GM18867 (cell line): ENCODE measurements at regions not wholly inside any gene's neighbourhood (a gene's known extent, or its start where the extent isn't known, plus 50 kb on each side); places are given as distances from the start of the nearest gene placed in this dataset.

ENCODE experiments used
- ATAC-seq: cut with Tn5 transposase; IDR thresholded peaks from one replicate; pipeline ENCODE4 v1.9.1; 2021; ENCODE audit warnings: mild to moderate bottlenecking, moderate library complexity; ENCODE audit not compliant: unreplicated experiment

GRCh38 chr13:50191004-50191403 is 175.8 kb downstream of the KCNRG start:
- ATAC-seq = no peak

GRCh38 chr13:50192272-50192813 is 177.1 kb downstream of the KCNRG start:
- no peak for ATAC-seq

GRCh38 chr13:50195045-50195444 is 179.8 kb downstream of the KCNRG start:
- no peak for ATAC-seq

GRCh38 chr13:50196118-50196517 is 180.9 kb downstream of the KCNRG start:
- no peak for ATAC-seq

- ATAC-seq = no peak
Observed at GRCh38 chr13:50197705-50198104, 182.5 kb downstream of the KCNRG start.

GRCh38 chr13:50198508-50198907 is 183.3 kb downstream of the KCNRG start:
- ATAC-seq = no peak

GRCh38 chr13:50200569-50200968 is 185.3 kb downstream of the KCNRG start:
- ATAC-seq = no peak

GRCh38 chr13:50200988-50201387 is 185.7 kb downstream of the KCNRG start:
- ATAC-seq = no peak

GRCh38 chr13:50202485-50202884 is 187.2 kb downstream of the KCNRG start:
- no peak for ATAC-seq

GRCh38 chr13:50203256-50203941 is 188.2 kb downstream of the KCNRG start:
- no peak for ATAC-seq

GRCh38 chr13:50205581-50205980 is 190.3 kb downstream of the KCNRG start:
- ATAC-seq = no peak

- ATAC-seq = no peak
Observed at GRCh38 chr13:50208826-50209335, 193.6 kb downstream of the KCNRG start.

- ATAC-seq = no peak
Observed at GRCh38 chr13:50209631-50210030, 194.4 kb downstream of the KCNRG start.

- no peak for ATAC-seq
Observed at GRCh38 chr13:50213526-50213925, 198.3 kb downstream of the KCNRG start.

GRCh38 chr13:50214514-50214913 is 199.3 kb downstream of the KCNRG start:
- no peak for ATAC-seq

GRCh38 chr13:50215399-50215798 is 200.2 kb downstream of the KCNRG start:
- ATAC-seq = no peak

GRCh38 chr13:50219743-50220142 is 204.5 kb downstream of the KCNRG start:
- no peak for ATAC-seq

GRCh38 chr13:50220938-50221337 is 205.7 kb downstream of the KCNRG start:
- no peak for ATAC-seq

GRCh38 chr13:50222569-50223332 is 207.5 kb downstream of the KCNRG start:
- peak; percentile 37 for ATAC-seq

- peak; percentile 67 for ATAC-seq
Observed at GRCh38 chr13:50224534-50224933, 209.3 kb downstream of the KCNRG start.

GRCh38 chr13:50225193-50226155 is 210.2 kb downstream of the KCNRG start:
- ATAC-seq = no peak
